ENCODE measurements at regions not wholly inside any gene's neighbourhood (a gene's known extent, or its start where the extent isn't known, plus 50 kb on each side); places are given as distances from the start of the nearest gene placed in this dataset.

GRCh38 chr4:162350331-162350730 is 186.5 kb upstream of the FSTL5 start:
- Histone ChIP-seq H3K9me3 (ENCODE audit: control insufficient read depth, low read length) (no peaks in the 10 kb centered on the region), H3K79me2 (no peaks in the 10 kb centered on the region), H2AFZ (no peak overlapping the region), H3K9ac (no peak overlapping the region), H3K4me1 (no peaks in the 10 kb centered on the region), H3K36me3 (ENCODE audit: control insufficient read depth, insufficient read depth, low read length) (no peaks in the 10 kb centered on the region), H3K27me3 (ENCODE audit: control insufficient read depth, insufficient read depth, low read length) (no peaks in the 10 kb centered on the region), H3K4me2 (ENCODE audit: low read length) (no peak overlapping the region), H3K4me3 (ENCODE audit: low read depth, low read length) (no peak overlapping the region), H3K27ac (no peak overlapping the region)
- no peak for TF ChIP-seq CTCF (IDR thresholded peaks at IDR 0.05)

- no peak overlapping the region for H2AFZ ChIP-seq
- no peak overlapping the region for H3K4me3 ChIP-seq (ENCODE audit: low read depth, low read length)
- H3K4me2 ChIP-seq (ENCODE audit: low read length): no peak overlapping the region
- H3K9me3 ChIP-seq (ENCODE audit: control insufficient read depth, low read length): no peaks in the 10 kb centered on the region
- no peak overlapping the region for H3K27ac ChIP-seq
- H3K9ac ChIP-seq: no peak overlapping the region
- H3K36me3 ChIP-seq (ENCODE audit: control insufficient read depth, insufficient read depth, low read length): no peaks in the 10 kb centered on the region
- TF ChIP-seq CTCF (IDR thresholded peaks at IDR 0.05): no peak
- no peaks in the 10 kb centered on the region for H3K27me3 ChIP-seq (ENCODE audit: control insufficient read depth, insufficient read depth, low read length)
- no peaks in the 10 kb centered on the region for H3K4me1 ChIP-seq
- no peaks in the 10 kb centered on the region for H3K79me2 ChIP-seq
Measured at GRCh38 chr4:162349395-162349794, 185.6 kb upstream of the FSTL5 start.

GRCh38 chr4:162347842-162348213 is 184.0 kb upstream of the FSTL5 start:
- H3K4me2 ChIP-seq (ENCODE audit: low read length): no peak overlapping the region
- no peak overlapping the region for H2AFZ ChIP-seq
- H3K4me3 ChIP-seq (ENCODE audit: low read depth, low read length): no peak overlapping the region
- H3K36me3 ChIP-seq (ENCODE audit: control insufficient read depth, insufficient read depth, low read length): no peaks in the 10 kb centered on the region
- H3K9me3 ChIP-seq (ENCODE audit: control insufficient read depth, low read length): no peaks in the 10 kb centered on the region
- H3K9ac ChIP-seq: no peak overlapping the region
- H3K27ac ChIP-seq: no peak overlapping the region
- H3K27me3 ChIP-seq (ENCODE audit: control insufficient read depth, insufficient read depth, low read length): no peaks in the 10 kb centered on the region
- no peaks in the 10 kb centered on the region for H3K79me2 ChIP-seq
- H3K4me1 ChIP-seq: no peaks in the 10 kb centered on the region
- no peak for TF ChIP-seq CTCF (IDR thresholded peaks at IDR 0.05)

GRCh38 chr4:162347156-162347841 is 183.5 kb upstream of the FSTL5 start:
- H3K4me3 ChIP-seq (ENCODE audit: low read depth, low read length): no peak overlapping the region
- TF ChIP-seq CTCF (IDR thresholded peaks at IDR 0.05): no peak
- H2AFZ ChIP-seq: no peak overlapping the region
- no peaks in the 10 kb centered on the region for H3K4me1 ChIP-seq
- no peak overlapping the region for H3K4me2 ChIP-seq (ENCODE audit: low read length)
- no peaks in the 10 kb centered on the region for H3K9me3 ChIP-seq (ENCODE audit: control insufficient read depth, low read length)
- no peaks in the 10 kb centered on the region for H3K36me3 ChIP-seq (ENCODE audit: control insufficient read depth, insufficient read depth, low read length)
- no peak overlapping the region for H3K27ac ChIP-seq
- no peak overlapping the region for H3K9ac ChIP-seq
- no peaks in the 10 kb centered on the region for H3K79me2 ChIP-seq
- no peaks in the 10 kb centered on the region for H3K27me3 ChIP-seq (ENCODE audit: control insufficient read depth, insufficient read depth, low read length)

- Histone ChIP-seq H3K4me1 (no peaks in the 10 kb centered on the region), H3K27ac (no peak overlapping the region), H2AFZ (no peak overlapping the region), H3K4me3 (ENCODE audit: low read depth, low read length) (no peak overlapping the region), H3K27me3 (ENCODE audit: control insufficient read depth, insufficient read depth, low read length) (no peaks in the 10 kb centered on the region), H3K4me2 (ENCODE audit: low read length) (no peak overlapping the region), H3K79me2 (no peaks in the 10 kb centered on the region), H3K9ac (no peak overlapping the region), H3K36me3 (ENCODE audit: control insufficient read depth, insufficient read depth, low read length) (no peaks in the 10 kb centered on the region), H3K9me3 (ENCODE audit: control insufficient read depth, low read length) (no peaks in the 10 kb centered on the region)
- TF ChIP-seq CTCF (IDR thresholded peaks at IDR 0.05): no peak
Measured at GRCh38 chr4:162343967-162344366, 180.2 kb upstream of the FSTL5 start.

Data from parathyroid adenoma (tissue), 2 donors.